Hepatocyte (in vitro differentiated cells): ENCODE measurements at regions not wholly inside any gene's neighbourhood (a gene's known extent, or its start where the extent isn't known, plus 50 kb on each side); places are given as distances from the start of the nearest gene placed in this dataset.

Experiments
- EZH2 ChIP-seq: fragments of 200-600 bp; sonication (generic); IDR thresholded peaks from 2 replicates; pipeline ENCODE4 v1.6.1; 2016; ENCODE audit warnings: antibody characterized with exemption, mild to moderate bottlenecking, borderline replicate concordance
- TF ChIP-seq, protein P1 (sequence below): fragments of 200-600 bp; sonication (generic); IDR thresholded peaks from 2 replicates; pipeline ENCODE4 v1.5.1; 2016; ENCODE audit warnings: antibody characterized with exemption, mild to moderate bottlenecking; ENCODE audit not compliant: poor library complexity

DNA sequence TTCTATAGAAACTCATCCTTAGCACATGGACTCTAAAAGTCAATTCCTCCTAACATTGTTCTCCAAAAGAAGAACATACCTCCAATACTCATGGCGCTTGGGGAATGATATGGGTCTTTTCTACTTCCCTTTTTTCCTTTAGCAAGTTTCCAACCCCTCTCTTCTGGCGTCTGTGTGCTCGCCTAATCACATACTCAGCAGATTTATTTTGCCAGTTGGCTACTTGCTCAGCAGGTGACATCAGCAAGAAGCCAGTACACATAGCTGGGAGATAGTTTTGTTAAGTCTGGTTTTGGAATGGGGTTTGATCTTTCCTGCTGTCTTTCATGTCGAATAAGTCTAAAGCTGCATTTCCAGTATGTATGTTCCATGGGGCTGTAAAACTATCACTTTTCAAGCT lies 193.8 kb downstream of the POM121L12 start:
- TF ChIP-seq, protein P1, sequence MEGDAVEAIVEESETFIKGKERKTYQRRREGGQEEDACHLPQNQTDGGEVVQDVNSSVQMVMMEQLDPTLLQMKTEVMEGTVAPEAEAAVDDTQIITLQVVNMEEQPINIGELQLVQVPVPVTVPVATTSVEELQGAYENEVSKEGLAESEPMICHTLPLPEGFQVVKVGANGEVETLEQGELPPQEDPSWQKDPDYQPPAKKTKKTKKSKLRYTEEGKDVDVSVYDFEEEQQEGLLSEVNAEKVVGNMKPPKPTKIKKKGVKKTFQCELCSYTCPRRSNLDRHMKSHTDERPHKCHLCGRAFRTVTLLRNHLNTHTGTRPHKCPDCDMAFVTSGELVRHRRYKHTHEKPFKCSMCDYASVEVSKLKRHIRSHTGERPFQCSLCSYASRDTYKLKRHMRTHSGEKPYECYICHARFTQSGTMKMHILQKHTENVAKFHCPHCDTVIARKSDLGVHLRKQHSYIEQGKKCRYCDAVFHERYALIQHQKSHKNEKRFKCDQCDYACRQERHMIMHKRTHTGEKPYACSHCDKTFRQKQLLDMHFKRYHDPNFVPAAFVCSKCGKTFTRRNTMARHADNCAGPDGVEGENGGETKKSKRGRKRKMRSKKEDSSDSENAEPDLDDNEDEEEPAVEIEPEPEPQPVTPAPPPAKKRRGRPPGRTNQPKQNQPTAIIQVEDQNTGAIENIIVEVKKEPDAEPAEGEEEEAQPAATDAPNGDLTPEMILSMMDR, result no peak
- no peak for TF ChIP-seq EZH2
